SK-N-SH treated with all-trans-retinoic acid at 6 μM for 48 hours (cell line): ENCODE measurements at regions not wholly inside any gene's neighbourhood (a gene's known extent, or its start where the extent isn't known, plus 50 kb on each side); places are given as distances from the start of the nearest gene placed in this dataset.
A peak's percentile ranks its signal among the peaks of the same experiment; 100 is the strongest.

Experiments
- ATAC-seq: fragments of 200-7000 bp; cut with Tn5 transposase; 3 replicates; pipeline ENCODE4 v1.9.1; 2020; ENCODE audit warnings: mild to moderate bottlenecking, moderate library complexity
- ARNTL ChIP-seq: fragments of 450-650 bp; formaldehyde crosslinking; IDR thresholded peaks from 2 replicates; pipeline ENCODE4 v1.5.0; 2020; ENCODE audit warnings: low read depth, mild to moderate bottlenecking, moderate library complexity, borderline replicate concordance
- CSDC2 ChIP-seq: fragments of 250-450 bp; sonication (Bioruptor Pico); IDR thresholded peaks from 2 replicates; pipeline ENCODE4 v1.5.0; 2020; ENCODE audit warnings: mild to moderate bottlenecking, moderate library complexity
- CSRNP3 ChIP-seq: fragments of 250-450 bp; sonication (Bioruptor Pico); IDR thresholded peaks from 2 replicates; pipeline ENCODE4 v1.5.1; 2021; ENCODE audit warnings: mild to moderate bottlenecking, moderate library complexity
- ESRRG ChIP-seq: fragments of 250-450 bp; sonication (Bioruptor Pico); IDR thresholded peaks from 2 replicates; pipeline ENCODE4 v1.6.1; 2021; ENCODE audit warnings: mild to moderate bottlenecking
- GLIS3 ChIP-seq: fragments of 250-450 bp; sonication (Bioruptor Pico); IDR thresholded peaks from 2 replicates; pipeline ENCODE4 v1.5.0; 2020; ENCODE audit warnings: mild to moderate bottlenecking, moderate library complexity
- ISL1 ChIP-seq: fragments of 250-450 bp; sonication (Bioruptor Pico); IDR thresholded peaks from 2 replicates; pipeline ENCODE4 v2.1.2; 2022; ENCODE audit warnings: mild to moderate bottlenecking, moderate library complexity
- OSR1 ChIP-seq: fragments of 250-450 bp; sonication (Bioruptor Pico); IDR thresholded peaks from 2 replicates; pipeline ENCODE4 v1.8.0; 2022; ENCODE audit warnings: moderate library complexity, mild to moderate bottlenecking, inconsistent platforms
- PATZ1 ChIP-seq: fragments of 250-450 bp; sonication (Bioruptor Pico); IDR thresholded peaks from 2 replicates; pipeline ENCODE4 v1.8.0; 2020; ENCODE audit warnings: mild to moderate bottlenecking, moderate library complexity, borderline replicate concordance
- POU6F1 ChIP-seq: fragments of 250-450 bp; sonication (Bioruptor Pico); IDR thresholded peaks from 2 replicates; pipeline ENCODE4 v1.8.0; 2021; ENCODE audit warnings: low read depth, mild to moderate bottlenecking, moderate library complexity, borderline replicate concordance
- PPARA ChIP-seq: fragments of 250-450 bp; sonication (Bioruptor Pico); IDR thresholded peaks from 2 replicates; pipeline ENCODE4 v1.5.0; 2020; ENCODE audit warnings: mild to moderate bottlenecking, borderline replicate concordance
- SNAI2 ChIP-seq: fragments of 250-450 bp; sonication (Bioruptor Pico); IDR thresholded peaks from 2 replicates; pipeline ENCODE4 v1.5.0; 2020; ENCODE audit warnings: mild to moderate bottlenecking, moderate library complexity
- TCF4 ChIP-seq: fragments of 250-450 bp; sonication (Bioruptor Pico); IDR thresholded peaks from 2 replicates; pipeline ENCODE4 v1.8.0; 2021; ENCODE audit warnings: mild to moderate bottlenecking, moderate library complexity, borderline replicate concordance
- TOX ChIP-seq: fragments of 250-450 bp; sonication (Bioruptor Pico); IDR thresholded peaks from 2 replicates; pipeline ENCODE4 v1.8.0; 2021; ENCODE audit warnings: mild to moderate bottlenecking, moderate library complexity, borderline replicate concordance
- ZC3H10 ChIP-seq: fragments of 250-450 bp; sonication (Bioruptor Pico); IDR thresholded peaks from 2 replicates; pipeline ENCODE4 v1.5.1; 2021; ENCODE audit warnings: mild to moderate bottlenecking, moderate library complexity
- ZFP3 ChIP-seq: fragments of 250-450 bp; sonication (Bioruptor Pico); IDR thresholded peaks from 2 replicates; pipeline ENCODE4 v1.5.0; 2020; ENCODE audit warnings: mild to moderate bottlenecking, moderate library complexity
- ZNF565 ChIP-seq: fragments of 450-650 bp; formaldehyde crosslinking; conservative IDR thresholded peaks from 2 replicates; pipeline ENCODE4 v1.5.0; 2020; ENCODE audit warnings: low read depth, mild to moderate bottlenecking, moderate library complexity
- ZNF70 ChIP-seq: fragments of 450-650 bp; formaldehyde crosslinking; IDR thresholded peaks from 2 replicates; pipeline ENCODE4 v1.5.0; 2020; ENCODE audit warnings: mild to moderate bottlenecking, moderate library complexity
- ZNF8 ChIP-seq: fragments of 450-650 bp; formaldehyde crosslinking; IDR thresholded peaks from 2 replicates; pipeline ENCODE4 v1.5.0; 2020; ENCODE audit warnings: mild to moderate bottlenecking, moderate library complexity

GRCh38 chr2:23327887-23328286 is 57.1 kb upstream of the KLHL29 start:
- ATAC-seq: no peak; the same call in 2 of the 3 replicates
- TF ChIP-seq PPARA (no peak), TOX (CRISPR knock-in tag) (no peak), GLIS3 (CRISPR knock-in tag) (no peak), PATZ1 (CRISPR knock-in tag) (no peak), POU6F1 (CRISPR knock-in tag) (no peak), SNAI2 (CRISPR knock-in tag) (no peak), ZNF8 (no peak), CSRNP3 (CRISPR knock-in tag) (no peak), OSR1 (CRISPR knock-in tag) (no peak), TCF4 (CRISPR knock-in tag) (no peak), ISL1 (no peak), ZNF70 (CRISPR knock-in tag) (no peak), ZFP3 (no peak), ESRRG (CRISPR knock-in tag) (no peak), CSDC2 (CRISPR knock-in tag) (no peak)

- ATAC-seq: peak; percentile 47
- no peak for TF ChIP-seq OSR1 (CRISPR knock-in tag)
- TF ChIP-seq TOX (CRISPR knock-in tag): no peak
- TF ChIP-seq GLIS3 (CRISPR knock-in tag): no peak
- no peak for TF ChIP-seq TCF4 (CRISPR knock-in tag)
- no peak for TF ChIP-seq ZC3H10 (CRISPR knock-in tag)
- TF ChIP-seq PATZ1 (CRISPR knock-in tag): no peak
- TF ChIP-seq ARNTL (CRISPR knock-in tag): no peak
- no peak for TF ChIP-seq ZNF565 (CRISPR knock-in tag)
- TF ChIP-seq ZNF70 (CRISPR knock-in tag): no peak
- no peak for TF ChIP-seq ISL1
- TF ChIP-seq ZNF8: no peak
Observed at GRCh38 chr2:23330214-23330613, 54.8 kb upstream of the KLHL29 start.
